ENCODE measurements at regions not wholly inside any gene's neighbourhood (a gene's known extent, or its start where the extent isn't known, plus 50 kb on each side); places are given as distances from the start of the nearest gene placed in this dataset.

DNA sequence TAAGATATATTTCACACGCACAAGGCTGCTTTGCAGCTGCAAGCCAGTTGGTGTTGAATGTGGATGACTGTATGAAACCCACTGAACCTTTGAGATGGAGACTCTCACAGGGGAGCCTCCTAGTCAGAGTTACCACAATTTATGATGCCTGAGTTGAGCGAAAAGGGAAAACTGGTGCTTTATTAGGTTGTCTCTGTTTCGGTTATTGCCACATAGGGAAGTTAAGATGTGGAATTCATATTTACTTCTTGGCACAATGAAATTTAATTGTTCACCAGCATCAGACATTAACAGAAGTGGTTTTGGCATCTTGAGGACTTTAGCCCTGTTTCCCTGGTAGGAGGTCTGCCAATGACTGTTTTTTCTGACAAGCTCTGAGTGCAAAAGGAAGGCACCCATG lies 358.2 kb downstream of the SQOR start:
- TF ChIP-seq, protein P1, sequence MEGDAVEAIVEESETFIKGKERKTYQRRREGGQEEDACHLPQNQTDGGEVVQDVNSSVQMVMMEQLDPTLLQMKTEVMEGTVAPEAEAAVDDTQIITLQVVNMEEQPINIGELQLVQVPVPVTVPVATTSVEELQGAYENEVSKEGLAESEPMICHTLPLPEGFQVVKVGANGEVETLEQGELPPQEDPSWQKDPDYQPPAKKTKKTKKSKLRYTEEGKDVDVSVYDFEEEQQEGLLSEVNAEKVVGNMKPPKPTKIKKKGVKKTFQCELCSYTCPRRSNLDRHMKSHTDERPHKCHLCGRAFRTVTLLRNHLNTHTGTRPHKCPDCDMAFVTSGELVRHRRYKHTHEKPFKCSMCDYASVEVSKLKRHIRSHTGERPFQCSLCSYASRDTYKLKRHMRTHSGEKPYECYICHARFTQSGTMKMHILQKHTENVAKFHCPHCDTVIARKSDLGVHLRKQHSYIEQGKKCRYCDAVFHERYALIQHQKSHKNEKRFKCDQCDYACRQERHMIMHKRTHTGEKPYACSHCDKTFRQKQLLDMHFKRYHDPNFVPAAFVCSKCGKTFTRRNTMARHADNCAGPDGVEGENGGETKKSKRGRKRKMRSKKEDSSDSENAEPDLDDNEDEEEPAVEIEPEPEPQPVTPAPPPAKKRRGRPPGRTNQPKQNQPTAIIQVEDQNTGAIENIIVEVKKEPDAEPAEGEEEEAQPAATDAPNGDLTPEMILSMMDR (IDR thresholded peaks at IDR 0.05), result no peak
- TF ChIP-seq POLR2A (IDR thresholded peaks at IDR 0.05), result no peak

Data from uterus (tissue), 2 donors.